Suprapubic skin (tissue), 3 donors: ENCODE measurements at regions not wholly inside any gene's neighbourhood (a gene's known extent, or its start where the extent isn't known, plus 50 kb on each side); places are given as distances from the start of the nearest gene placed in this dataset.
"Not testable (repeated sequence)": the region's sequence is repeated elsewhere in the genome, so short reads cannot be mapped to it uniquely, and the experiment has no call there.

ENCODE experiments used
- CTCF ChIP-seq, 2 donors: fragments of 200-600 bp in 1 of 2; fragments of 450-650 bp in 1 of 2; sonication (generic) in 1 of 2; IDR thresholded peaks; one replicate each; pipeline ENCODE4 v1.5.1; 2016 to 2019; ENCODE audit warnings: antibody characterized with exemption in 2 of 2, mild to moderate bottlenecking in 1 of 2, moderate library complexity in 1 of 2
- POLR2A ChIP-seq, 2 donors: fragments of 450-650 bp; IDR thresholded peaks; one replicate each; pipeline ENCODE4 v1.6.1; 2017; ENCODE audit warnings: antibody characterized with exemption in 2 of 2, mild to moderate bottlenecking in 2 of 2, moderate library complexity in 2 of 2

- not testable (repeated sequence) for TF ChIP-seq CTCF, POLR2A (IDR thresholded peaks at IDR 0.05)
Observed at GRCh38 chr14:19201394-19202052, 232.6 kb downstream of the POTEG start.
